Activated CD8-positive, alpha-beta memory T cell treated with anti-CD3 and anti-CD28 coated beads, Interleukin-2, amount 10 ng/mL, durations not matched to agents 7 days and 5 days (primary cell): ENCODE measurements at regions not wholly inside any gene's neighbourhood (a gene's known extent, or its start where the extent isn't known, plus 50 kb on each side); places are given as distances from the start of the nearest gene placed in this dataset.
"Not testable (repeated sequence)": the region's sequence is repeated elsewhere in the genome, so short reads cannot be mapped to it uniquely, and the experiment has no call there.

Experiments
- ATAC-seq: fragments of 150-1000 bp; cut with Tn5 transposase; one replicate; pipeline ENCODE4 v1.10.0; 2021; ENCODE audit warnings: moderate library complexity
- CTCF ChIA-PET: fragments of 350-600 bp; sonication (Branson Sonifier 250); formaldehyde crosslinking; loops from one replicate; lab custom pipeline; 2021; ENCODE audit warnings: antibody characterized with exemption; lab: Charles Lee
- DNase-seq: peaks from one replicate; pipeline ENCODE4 v3.0.0-alpha.2; 2020
- H3K27ac Mint-ChIP-seq: one replicate; pipeline ENCODE4 v1.8.0; 2021; ENCODE audit warnings: mild to moderate bottlenecking, mixed read lengths
- H3K27me3 Mint-ChIP-seq: one replicate; pipeline ENCODE4 v1.8.0; 2021; ENCODE audit warnings: mixed read lengths
- H3K36me3 Mint-ChIP-seq: one replicate; pipeline ENCODE4 v1.8.0; 2021; ENCODE audit warnings: mild to moderate bottlenecking, mixed read lengths
- H3K4me1 Mint-ChIP-seq: one replicate; pipeline ENCODE4 v1.8.0; 2021; ENCODE audit warnings: mixed read lengths
- H3K4me3 Mint-ChIP-seq: one replicate; pipeline ENCODE4 v1.8.0; 2021; ENCODE audit warnings: mild to moderate bottlenecking, moderate library complexity, mixed read lengths
- H3K9me3 Mint-ChIP-seq: one replicate; pipeline ENCODE4 v1.8.0; 2022; ENCODE audit warnings: low read depth, mixed read lengths

GRCh38 chr12:83471341-83471740 lies 784.6 kb downstream of the TMTC2 start:
- CTCF ChIA-PET: no interaction called here
- DNase-seq: no peak
- H3K27me3 Mint-ChIP-seq: no peaks in the 10 kb centered on the region

DNA sequence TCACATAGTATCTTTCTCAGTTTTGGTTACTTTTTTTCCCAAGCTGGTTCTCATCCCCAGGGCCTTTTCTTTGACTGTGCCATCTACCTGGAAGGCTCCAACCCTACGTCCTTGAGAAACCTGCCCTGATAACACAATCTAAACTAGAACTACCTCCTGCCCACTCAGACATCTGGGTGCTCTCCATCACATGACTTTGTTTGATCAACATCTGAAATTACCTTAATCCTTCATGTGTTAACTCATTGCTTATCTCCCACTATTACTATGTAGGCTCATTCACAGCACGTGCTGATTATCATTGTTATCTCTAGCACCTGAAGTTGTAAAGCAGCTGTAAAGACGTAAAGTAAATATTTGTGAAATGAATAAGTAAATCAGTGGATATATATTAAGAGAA lies 784.0 kb downstream of the TMTC2 start:
- peaks cover 2% of the 10 kb centered on the region for H3K9me3 Mint-ChIP-seq
- no peak overlapping the region for H3K4me3 Mint-ChIP-seq
- CTCF ChIA-PET: no interaction called here
- no peaks in the 10 kb centered on the region for H3K4me1 Mint-ChIP-seq
- DNase-seq: no peak
- no peak for ATAC-seq
- no peak overlapping the region for H3K27ac Mint-ChIP-seq
- no peaks in the 10 kb centered on the region for H3K36me3 Mint-ChIP-seq
- no peaks in the 10 kb centered on the region for H3K27me3 Mint-ChIP-seq

More at GRCh38 chr12:83471341-83471740, 784.6 kb downstream of the TMTC2 start:
- H3K9me3 Mint-ChIP-seq: peaks cover 2% of the 10 kb centered on the region
- H3K4me1 Mint-ChIP-seq: no peaks in the 10 kb centered on the region
- no peak for ATAC-seq
- no peak overlapping the region for H3K27ac Mint-ChIP-seq
- H3K36me3 Mint-ChIP-seq: no peaks in the 10 kb centered on the region
- H3K4me3 Mint-ChIP-seq: no peak overlapping the region

GRCh38 chr12:83468988-83469908 lies 782.5 kb downstream of the TMTC2 start:
- no peak for ATAC-seq
- Mint-ChIP-seq H3K36me3 (no peaks in the 10 kb centered on the region), H3K27ac (no peak overlapping the region), H3K4me3 (no peak overlapping the region), H3K27me3 (no peaks in the 10 kb centered on the region), H3K4me1 (no peaks in the 10 kb centered on the region), H3K9me3 (peaks cover 2% of the 10 kb centered on the region)
- DNase-seq: no peak
- CTCF ChIA-PET: no interaction called here

DNA sequence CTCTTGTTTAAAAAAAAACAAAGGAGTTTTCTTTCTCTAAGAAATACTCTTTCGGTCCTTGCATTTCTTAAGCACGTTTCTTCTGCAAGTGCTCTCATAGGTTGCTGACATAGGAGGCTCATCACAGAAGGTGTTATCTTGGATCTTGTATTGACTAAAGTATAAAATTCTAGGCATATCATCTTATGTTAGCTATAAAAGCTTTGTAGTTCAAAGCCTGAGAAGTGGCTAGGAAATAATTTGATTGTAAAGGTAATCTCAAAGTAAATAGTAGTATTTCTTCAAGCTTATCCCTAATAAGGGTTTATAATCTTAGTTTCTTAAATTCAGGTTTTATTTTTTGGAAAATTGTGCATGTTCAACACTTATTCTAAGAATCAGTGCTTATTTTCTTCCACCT lies 778.9 kb downstream of the TMTC2 start:
- no peaks in the 10 kb centered on the region for H3K27me3 Mint-ChIP-seq
- peaks cover 3% of the 10 kb centered on the region for H3K9me3 Mint-ChIP-seq
- no peak for ATAC-seq
- H3K4me3 Mint-ChIP-seq: no peak overlapping the region
- H3K27ac Mint-ChIP-seq: no peak overlapping the region
- no peak for DNase-seq
- H3K4me1 Mint-ChIP-seq: no peaks in the 10 kb centered on the region
- CTCF ChIA-PET: no interaction called here
- H3K36me3 Mint-ChIP-seq: no peaks in the 10 kb centered on the region

- H3K4me1 Mint-ChIP-seq: no peaks in the 10 kb centered on the region
- H3K9me3 Mint-ChIP-seq: peaks cover 3% of the 10 kb centered on the region
- no peak overlapping the region for H3K4me3 Mint-ChIP-seq
- CTCF ChIA-PET: no interaction called here
- DNase-seq: no peak
- no peak overlapping the region for H3K27ac Mint-ChIP-seq
- ATAC-seq: no peak
- H3K36me3 Mint-ChIP-seq: no peaks in the 10 kb centered on the region
- no peaks in the 10 kb centered on the region for H3K27me3 Mint-ChIP-seq
These were observed 775.7 kb downstream of the TMTC2 start for GRCh38 chr12:83462419-83462818.

DNA sequence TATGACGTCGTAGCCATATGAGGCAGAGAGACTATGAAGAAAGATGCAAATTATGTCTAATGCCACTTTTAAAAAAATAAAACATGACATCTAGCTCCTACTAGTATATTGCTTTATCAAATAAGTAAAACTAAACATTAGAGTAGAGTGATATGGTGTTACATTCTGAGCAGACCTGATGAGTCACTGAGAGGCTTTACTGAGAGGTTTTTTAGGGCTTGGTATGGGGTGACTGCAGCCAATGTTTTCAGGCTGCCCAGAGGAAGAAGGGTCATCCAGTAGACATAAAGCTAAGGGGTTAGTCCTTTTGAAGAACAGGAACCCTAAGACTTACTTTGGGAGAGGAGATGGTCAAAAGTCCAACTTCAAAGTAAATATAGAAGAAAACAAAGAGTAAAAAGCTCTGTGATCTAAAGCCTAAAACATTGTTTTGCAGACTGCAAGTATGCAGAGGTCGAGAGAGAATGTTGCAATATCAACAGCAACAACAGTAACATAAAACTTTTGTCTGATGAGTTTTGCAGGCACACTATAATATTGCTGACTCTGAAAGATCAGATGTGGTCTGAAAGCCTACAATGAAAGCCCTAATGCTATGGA lies 774.7 kb downstream of the TMTC2 start:
- Mint-ChIP-seq H3K4me1 (no peaks in the 10 kb centered on the region), H3K27ac (no peak overlapping the region), H3K4me3 (no peak overlapping the region), H3K27me3 (no peaks in the 10 kb centered on the region), H3K36me3 (no peaks in the 10 kb centered on the region), H3K9me3 (peaks cover 3% of the 10 kb centered on the region)
- CTCF ChIA-PET: no interaction called here
- ATAC-seq (no peak), DNase-seq (no peak)

GRCh38 chr12:83451189-83451588 lies 764.5 kb downstream of the TMTC2 start:
- ATAC-seq (no peak), DNase-seq (no peak)
- no peaks in the 10 kb centered on the region for H3K4me1 Mint-ChIP-seq
- CTCF ChIA-PET: no interaction called here
- H3K36me3 Mint-ChIP-seq: no peaks in the 10 kb centered on the region
- no peaks in the 10 kb centered on the region for H3K9me3 Mint-ChIP-seq
- no peak overlapping the region for H3K27ac Mint-ChIP-seq
- no peak overlapping the region for H3K4me3 Mint-ChIP-seq
- no peaks in the 10 kb centered on the region for H3K27me3 Mint-ChIP-seq

DNA sequence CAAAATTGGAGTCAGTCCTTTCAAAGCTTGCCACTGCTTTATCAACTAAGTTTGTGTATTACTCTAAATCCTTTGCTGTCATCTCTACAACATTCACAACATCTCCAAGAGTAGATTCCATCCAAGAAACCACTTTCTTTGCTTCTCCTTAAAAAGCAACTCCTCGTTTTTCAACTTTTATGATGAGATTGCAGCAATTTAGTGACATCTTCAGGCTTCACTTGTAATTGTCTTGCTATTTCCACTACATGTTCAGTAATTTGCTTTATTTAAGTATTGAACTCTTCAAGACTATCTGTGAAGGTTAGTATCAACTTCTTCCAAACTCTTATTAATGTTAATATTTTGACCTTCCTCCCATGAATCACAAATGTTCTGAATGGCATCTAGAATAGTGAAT lies 747.9 kb downstream of the TMTC2 start:
- Mint-ChIP-seq H3K36me3 (no peaks in the 10 kb centered on the region), H3K4me3 (no peak overlapping the region), H3K27me3 (no peaks in the 10 kb centered on the region), H3K4me1 (no peaks in the 10 kb centered on the region), H3K27ac (no peak overlapping the region), H3K9me3 (peaks cover 6% of the 10 kb centered on the region)
- CTCF ChIA-PET: no interaction called here
- no peak for DNase-seq
- no peak for ATAC-seq

GRCh38 chr12:83432176-83432719 lies 745.5 kb downstream of the TMTC2 start:
- no peak for DNase-seq
- Mint-ChIP-seq H3K36me3 (no peaks in the 10 kb centered on the region), H3K4me1 (no peaks in the 10 kb centered on the region), H3K27ac (no peak overlapping the region), H3K9me3 (peaks cover 9% of the 10 kb centered on the region), H3K4me3 (no peak overlapping the region), H3K27me3 (no peaks in the 10 kb centered on the region)
- ATAC-seq: no peak
- CTCF ChIA-PET: no interaction called here

DNA sequence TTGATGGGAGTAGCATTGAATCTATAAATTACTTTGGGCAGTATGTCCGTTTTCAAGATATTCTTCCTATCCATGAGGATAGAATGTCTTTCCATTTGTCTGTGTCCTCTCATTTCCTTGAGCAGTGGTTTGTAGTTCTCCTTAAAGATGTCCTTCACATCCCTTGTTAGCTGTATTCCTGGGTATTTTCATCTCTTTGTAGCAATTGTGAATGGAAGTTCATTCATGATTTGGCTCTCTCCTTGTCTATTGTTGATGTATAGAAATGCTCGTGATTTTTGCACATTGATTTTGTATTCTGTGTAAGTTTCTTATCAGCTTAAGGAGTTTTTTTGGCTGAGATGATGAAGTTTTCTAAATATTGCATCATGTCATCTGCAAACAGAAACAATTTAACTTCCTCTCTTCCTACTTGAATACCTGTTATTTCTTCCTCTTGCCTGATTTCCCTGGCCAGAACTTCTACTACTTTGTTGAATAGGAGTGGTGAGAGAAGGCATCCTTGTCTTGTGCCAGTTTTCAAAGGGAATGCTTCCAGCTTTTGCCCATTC lies 741.0 kb downstream of the TMTC2 start:
- H3K9me3 Mint-ChIP-seq, H3K36me3 Mint-ChIP-seq, H3K27ac Mint-ChIP-seq, DNase-seq, H3K4me3 Mint-ChIP-seq, H3K4me1 Mint-ChIP-seq, CTCF ChIA-PET, H3K27me3 Mint-ChIP-seq, ATAC-seq: not testable (repeated sequence)

- Mint-ChIP-seq H3K9me3 (peaks cover 5% of the 10 kb centered on the region), H3K27me3 (no peaks in the 10 kb centered on the region), H3K4me1 (no peaks in the 10 kb centered on the region), H3K4me3 (no peak overlapping the region), H3K27ac (no peak overlapping the region), H3K36me3 (no peaks in the 10 kb centered on the region)
- CTCF ChIA-PET: no interaction called here
- DNase-seq (no peak), ATAC-seq (no peak)
These were observed 728.3 kb downstream of the TMTC2 start for GRCh38 chr12:83414981-83415380.

DNA sequence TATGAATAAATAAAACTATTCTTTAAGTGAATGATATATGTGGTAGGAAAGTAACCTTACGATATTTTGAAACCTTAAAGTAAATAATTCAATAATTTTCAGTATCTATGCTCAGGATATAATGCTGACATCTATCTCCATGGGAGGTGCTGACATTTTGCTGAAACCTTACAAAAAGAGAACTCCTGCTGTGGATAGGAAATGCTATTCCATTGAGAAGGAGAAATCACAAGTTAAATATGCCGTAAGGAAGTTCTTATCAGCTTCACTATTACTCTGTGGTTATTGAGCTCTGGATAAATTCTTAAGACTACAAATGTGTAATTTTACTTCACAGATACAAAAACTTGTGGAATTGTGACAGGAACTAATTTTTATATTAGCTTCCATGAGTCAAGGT lies 722.1 kb downstream of the TMTC2 start:
- no peaks in the 10 kb centered on the region for H3K27me3 Mint-ChIP-seq
- DNase-seq (no peak), ATAC-seq (no peak)
- H3K4me1 Mint-ChIP-seq: no peaks in the 10 kb centered on the region
- no peak overlapping the region for H3K27ac Mint-ChIP-seq
- peaks cover 5% of the 10 kb centered on the region for H3K9me3 Mint-ChIP-seq
- H3K4me3 Mint-ChIP-seq: no peak overlapping the region
- CTCF ChIA-PET: no interaction called here
- H3K36me3 Mint-ChIP-seq: no peaks in the 10 kb centered on the region

DNA sequence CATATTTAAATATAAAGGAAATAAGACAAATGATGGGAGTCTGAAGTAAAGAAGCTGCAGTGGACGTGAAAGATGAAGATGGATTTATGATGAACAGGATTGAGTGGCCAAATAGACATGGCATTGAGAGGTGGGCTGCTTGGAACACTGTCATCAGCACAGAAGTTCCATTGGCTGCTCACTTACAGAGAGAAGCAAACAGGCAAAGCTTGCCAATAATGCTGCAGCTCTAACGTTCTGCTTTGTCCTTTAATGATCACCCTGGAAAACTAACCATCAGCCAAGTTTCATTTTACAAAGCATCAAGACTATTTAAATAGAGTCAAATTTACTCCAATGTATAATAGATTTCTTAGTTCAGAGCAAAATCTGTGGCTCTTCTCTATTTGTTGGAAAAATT lies 721.4 kb downstream of the TMTC2 start:
- DNase-seq (no peak), ATAC-seq (no peak)
- Mint-ChIP-seq H3K27ac (no peak overlapping the region), H3K4me3 (no peak overlapping the region), H3K9me3 (peaks cover 5% of the 10 kb centered on the region), H3K4me1 (no peaks in the 10 kb centered on the region), H3K27me3 (no peaks in the 10 kb centered on the region), H3K36me3 (no peaks in the 10 kb centered on the region)
- CTCF ChIA-PET: no interaction called here

- Mint-ChIP-seq H3K4me1 (no peaks in the 10 kb centered on the region), H3K4me3 (no peak overlapping the region), H3K27ac (no peak overlapping the region), H3K36me3 (no peaks in the 10 kb centered on the region), H3K27me3 (no peaks in the 10 kb centered on the region), H3K9me3 (peaks cover 2% of the 10 kb centered on the region)
- no peak for ATAC-seq
- DNase-seq: no peak
- CTCF ChIA-PET: no interaction called here
These were observed 717.8 kb downstream of the TMTC2 start for GRCh38 chr12:83404521-83404920.
